WTC11 (cell line): ENCODE measurements at regions not wholly inside any gene's neighbourhood (a gene's known extent, or its start where the extent isn't known, plus 50 kb on each side); places are given as distances from the start of the nearest gene placed in this dataset.

Experiments
- TEAD4 ChIP-seq: sonication (generic); formaldehyde crosslinking; IDR thresholded peaks from 2 replicates; pipeline ENCODE4 v1.8.0; 2022; ENCODE audit warnings: mild to moderate bottlenecking, missing genetic modification reagents
- TF ChIP-seq, protein P1 (sequence below): fragments of 200-600 bp; IDR thresholded peaks from 2 replicates; pipeline ENCODE4 v1.8.0; 2022; ENCODE audit warnings: antibody characterized with exemption
- TF ChIP-seq, protein P2 (sequence below): sonication (generic); formaldehyde crosslinking; IDR thresholded peaks from 2 replicates; pipeline ENCODE4 v1.8.0; 2022; ENCODE audit warnings: mild to moderate bottlenecking, missing genetic modification reagents
- TF ChIP-seq, protein P3 (sequence below): sonication (generic); formaldehyde crosslinking; IDR thresholded peaks from 2 replicates; pipeline ENCODE4 v1.8.0; 2022; ENCODE audit warnings: mild to moderate bottlenecking, missing genetic modification reagents
- TF ChIP-seq, protein P4 (sequence below): sonication (generic); formaldehyde crosslinking; IDR thresholded peaks from 2 replicates; pipeline ENCODE4 v1.8.0; 2023; ENCODE audit warnings: missing genetic modification reagents, mild to moderate bottlenecking, borderline replicate concordance
- TF ChIP-seq, protein P5 (sequence below): sonication (generic); formaldehyde crosslinking; IDR thresholded peaks from 2 replicates; pipeline ENCODE4 v1.8.0; 2022; ENCODE audit warnings: mild to moderate bottlenecking, missing genetic modification reagents
- TF ChIP-seq, protein P6 (sequence below): sonication (generic); formaldehyde crosslinking; conservative IDR thresholded peaks from 2 replicates; pipeline ENCODE4 v1.8.1; 2022; ENCODE audit warnings: mild to moderate bottlenecking, missing genetic modification reagents

DNA sequence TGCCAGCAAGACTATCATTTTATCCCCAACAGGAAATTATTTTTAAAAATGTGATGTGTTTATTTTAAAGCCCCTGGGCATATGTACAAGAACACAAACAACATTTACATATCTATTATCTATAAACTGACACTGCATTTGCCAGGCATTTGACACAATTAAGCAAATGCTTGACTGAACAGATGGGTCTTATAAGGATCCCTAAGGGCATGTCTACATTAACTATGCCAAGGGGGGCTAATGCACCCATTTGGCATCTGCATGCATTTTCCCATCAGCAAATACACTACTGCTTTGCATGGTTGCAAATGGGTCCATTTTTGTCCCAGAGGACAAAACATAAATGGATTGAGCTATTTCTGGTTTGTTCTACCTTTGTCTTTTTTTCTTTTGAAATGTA is 884.8 kb upstream of the B3GALT2 start:
- TF ChIP-seq, protein P1, sequence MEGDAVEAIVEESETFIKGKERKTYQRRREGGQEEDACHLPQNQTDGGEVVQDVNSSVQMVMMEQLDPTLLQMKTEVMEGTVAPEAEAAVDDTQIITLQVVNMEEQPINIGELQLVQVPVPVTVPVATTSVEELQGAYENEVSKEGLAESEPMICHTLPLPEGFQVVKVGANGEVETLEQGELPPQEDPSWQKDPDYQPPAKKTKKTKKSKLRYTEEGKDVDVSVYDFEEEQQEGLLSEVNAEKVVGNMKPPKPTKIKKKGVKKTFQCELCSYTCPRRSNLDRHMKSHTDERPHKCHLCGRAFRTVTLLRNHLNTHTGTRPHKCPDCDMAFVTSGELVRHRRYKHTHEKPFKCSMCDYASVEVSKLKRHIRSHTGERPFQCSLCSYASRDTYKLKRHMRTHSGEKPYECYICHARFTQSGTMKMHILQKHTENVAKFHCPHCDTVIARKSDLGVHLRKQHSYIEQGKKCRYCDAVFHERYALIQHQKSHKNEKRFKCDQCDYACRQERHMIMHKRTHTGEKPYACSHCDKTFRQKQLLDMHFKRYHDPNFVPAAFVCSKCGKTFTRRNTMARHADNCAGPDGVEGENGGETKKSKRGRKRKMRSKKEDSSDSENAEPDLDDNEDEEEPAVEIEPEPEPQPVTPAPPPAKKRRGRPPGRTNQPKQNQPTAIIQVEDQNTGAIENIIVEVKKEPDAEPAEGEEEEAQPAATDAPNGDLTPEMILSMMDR = no peak
- TF ChIP-seq, protein P2, sequence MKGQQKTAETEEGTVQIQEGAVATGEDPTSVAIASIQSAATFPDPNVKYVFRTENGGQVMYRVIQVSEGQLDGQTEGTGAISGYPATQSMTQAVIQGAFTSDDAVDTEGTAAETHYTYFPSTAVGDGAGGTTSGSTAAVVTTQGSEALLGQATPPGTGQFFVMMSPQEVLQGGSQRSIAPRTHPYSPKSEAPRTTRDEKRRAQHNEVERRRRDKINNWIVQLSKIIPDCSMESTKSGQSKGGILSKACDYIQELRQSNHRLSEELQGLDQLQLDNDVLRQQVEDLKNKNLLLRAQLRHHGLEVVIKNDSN (CRISPR knock-in tag) = no peak
- TF ChIP-seq, protein P3, sequence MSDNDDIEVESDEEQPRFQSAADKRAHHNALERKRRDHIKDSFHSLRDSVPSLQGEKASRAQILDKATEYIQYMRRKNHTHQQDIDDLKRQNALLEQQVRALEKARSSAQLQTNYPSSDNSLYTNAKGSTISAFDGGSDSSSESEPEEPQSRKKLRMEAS = no peak
- TF ChIP-seq, protein P4, sequence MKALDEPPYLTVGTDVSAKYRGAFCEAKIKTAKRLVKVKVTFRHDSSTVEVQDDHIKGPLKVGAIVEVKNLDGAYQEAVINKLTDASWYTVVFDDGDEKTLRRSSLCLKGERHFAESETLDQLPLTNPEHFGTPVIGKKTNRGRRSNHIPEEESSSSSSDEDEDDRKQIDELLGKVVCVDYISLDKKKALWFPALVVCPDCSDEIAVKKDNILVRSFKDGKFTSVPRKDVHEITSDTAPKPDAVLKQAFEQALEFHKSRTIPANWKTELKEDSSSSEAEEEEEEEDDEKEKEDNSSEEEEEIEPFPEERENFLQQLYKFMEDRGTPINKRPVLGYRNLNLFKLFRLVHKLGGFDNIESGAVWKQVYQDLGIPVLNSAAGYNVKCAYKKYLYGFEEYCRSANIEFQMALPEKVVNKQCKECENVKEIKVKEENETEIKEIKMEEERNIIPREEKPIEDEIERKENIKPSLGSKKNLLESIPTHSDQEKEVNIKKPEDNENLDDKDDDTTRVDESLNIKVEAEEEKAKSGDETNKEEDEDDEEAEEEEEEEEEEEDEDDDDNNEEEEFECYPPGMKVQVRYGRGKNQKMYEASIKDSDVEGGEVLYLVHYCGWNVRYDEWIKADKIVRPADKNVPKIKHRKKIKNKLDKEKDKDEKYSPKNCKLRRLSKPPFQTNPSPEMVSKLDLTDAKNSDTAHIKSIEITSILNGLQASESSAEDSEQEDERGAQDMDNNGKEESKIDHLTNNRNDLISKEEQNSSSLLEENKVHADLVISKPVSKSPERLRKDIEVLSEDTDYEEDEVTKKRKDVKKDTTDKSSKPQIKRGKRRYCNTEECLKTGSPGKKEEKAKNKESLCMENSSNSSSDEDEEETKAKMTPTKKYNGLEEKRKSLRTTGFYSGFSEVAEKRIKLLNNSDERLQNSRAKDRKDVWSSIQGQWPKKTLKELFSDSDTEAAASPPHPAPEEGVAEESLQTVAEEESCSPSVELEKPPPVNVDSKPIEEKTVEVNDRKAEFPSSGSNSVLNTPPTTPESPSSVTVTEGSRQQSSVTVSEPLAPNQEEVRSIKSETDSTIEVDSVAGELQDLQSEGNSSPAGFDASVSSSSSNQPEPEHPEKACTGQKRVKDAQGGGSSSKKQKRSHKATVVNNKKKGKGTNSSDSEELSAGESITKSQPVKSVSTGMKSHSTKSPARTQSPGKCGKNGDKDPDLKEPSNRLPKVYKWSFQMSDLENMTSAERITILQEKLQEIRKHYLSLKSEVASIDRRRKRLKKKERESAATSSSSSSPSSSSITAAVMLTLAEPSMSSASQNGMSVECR = no peak
- TF ChIP-seq, protein P5, sequence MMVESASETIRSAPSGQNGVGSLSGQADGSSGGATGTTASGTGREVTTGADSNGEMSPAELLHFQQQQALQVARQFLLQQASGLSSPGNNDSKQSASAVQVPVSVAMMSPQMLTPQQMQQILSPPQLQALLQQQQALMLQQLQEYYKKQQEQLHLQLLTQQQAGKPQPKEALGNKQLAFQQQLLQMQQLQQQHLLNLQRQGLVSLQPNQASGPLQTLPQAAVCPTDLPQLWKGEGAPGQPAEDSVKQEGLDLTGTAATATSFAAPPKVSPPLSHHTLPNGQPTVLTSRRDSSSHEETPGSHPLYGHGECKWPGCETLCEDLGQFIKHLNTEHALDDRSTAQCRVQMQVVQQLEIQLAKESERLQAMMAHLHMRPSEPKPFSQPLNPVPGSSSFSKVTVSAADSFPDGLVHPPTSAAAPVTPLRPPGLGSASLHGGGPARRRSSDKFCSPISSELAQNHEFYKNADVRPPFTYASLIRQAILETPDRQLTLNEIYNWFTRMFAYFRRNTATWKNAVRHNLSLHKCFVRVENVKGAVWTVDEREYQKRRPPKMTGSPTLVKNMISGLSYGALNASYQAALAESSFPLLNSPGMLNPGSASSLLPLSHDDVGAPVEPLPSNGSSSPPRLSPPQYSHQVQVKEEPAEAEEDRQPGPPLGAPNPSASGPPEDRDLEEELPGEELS (CRISPR knock-in tag) = no peak
- TF ChIP-seq, protein P6, sequence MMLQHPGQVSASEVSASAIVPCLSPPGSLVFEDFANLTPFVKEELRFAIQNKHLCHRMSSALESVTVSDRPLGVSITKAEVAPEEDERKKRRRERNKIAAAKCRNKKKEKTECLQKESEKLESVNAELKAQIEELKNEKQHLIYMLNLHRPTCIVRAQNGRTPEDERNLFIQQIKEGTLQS (CRISPR knock-in tag) = no peak
- no peak for TF ChIP-seq TEAD4 (CRISPR knock-in tag)
